GM19025 (cell line): ENCODE measurements at regions not wholly inside any gene's neighbourhood (a gene's known extent, or its start where the extent isn't known, plus 50 kb on each side); places are given as distances from the start of the nearest gene placed in this dataset.

Experiments
- ATAC-seq: cut with Tn5 transposase; IDR thresholded peaks from one replicate; pipeline ENCODE4 v1.9.1; 2021; ENCODE audit warnings: mild to moderate bottlenecking, low read depth, moderate library complexity; ENCODE audit not compliant: unreplicated experiment

GRCh38 chr2:65722028-65722778 lies 289.8 kb upstream of the SPRED2 start:
- ATAC-seq = no peak

- ATAC-seq = no peak
These were observed 284.3 kb upstream of the SPRED2 start for GRCh38 chr2:65716698-65717097.

DNA sequence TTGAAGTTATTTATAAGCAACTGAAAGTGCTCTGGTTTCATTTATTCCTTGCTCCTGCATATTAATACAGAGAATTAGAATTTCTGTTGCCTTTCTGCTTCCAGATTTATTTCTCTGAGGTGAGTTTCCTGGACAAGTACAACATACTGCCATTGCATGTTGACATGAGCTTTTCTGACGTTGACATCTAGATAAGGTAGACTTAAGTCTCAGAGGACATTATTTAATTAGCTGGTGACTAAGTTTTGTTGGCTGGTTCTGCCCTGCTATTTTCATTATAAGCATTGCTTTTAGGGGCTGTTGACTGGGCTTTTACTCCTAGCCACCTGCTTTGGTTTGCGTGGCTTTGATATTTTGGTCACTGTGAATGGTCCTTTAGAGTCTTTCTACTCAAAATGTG lies 282.9 kb upstream of the SPRED2 start:
- ATAC-seq = no peak

DNA sequence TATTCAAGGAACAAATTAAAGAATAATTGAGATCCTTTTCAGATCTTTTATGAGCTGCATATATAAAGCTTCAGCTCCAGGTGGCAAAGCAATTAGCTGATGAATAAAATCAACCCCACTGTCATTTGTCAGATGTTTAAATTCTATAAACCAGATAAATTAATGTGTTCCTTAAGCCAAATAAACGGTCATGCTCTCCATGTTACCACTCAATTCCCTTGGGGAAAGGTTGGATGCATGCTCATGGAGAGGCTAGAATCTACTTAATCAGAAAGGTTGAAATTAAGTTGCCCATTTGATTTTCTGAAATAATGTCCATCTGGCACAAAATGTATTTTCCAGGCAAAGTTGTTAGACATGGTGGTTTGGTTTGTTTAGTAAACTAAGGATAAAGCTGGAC lies 282.5 kb upstream of the SPRED2 start:
- no peak for ATAC-seq

DNA sequence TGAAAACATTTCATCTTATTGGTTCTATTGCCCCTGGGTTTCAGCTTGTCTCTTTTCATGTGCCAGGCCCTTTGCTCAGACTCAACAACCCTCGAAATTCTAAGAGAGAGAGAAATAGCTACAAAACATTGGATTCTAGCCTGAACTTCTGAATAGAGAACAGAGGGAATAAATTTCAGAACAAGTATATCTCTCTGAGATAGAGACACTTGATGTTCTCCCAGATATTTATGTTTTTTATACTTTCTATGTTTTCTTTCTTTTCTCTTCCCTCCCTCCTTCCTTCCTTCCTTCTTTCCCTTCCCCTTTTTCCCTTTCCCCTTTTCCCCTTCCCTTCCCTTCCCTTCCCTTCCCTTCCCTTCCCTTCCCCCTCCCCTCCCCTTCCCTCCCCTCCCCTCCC lies 279.5 kb upstream of the SPRED2 start:
- ATAC-seq = no peak

DNA sequence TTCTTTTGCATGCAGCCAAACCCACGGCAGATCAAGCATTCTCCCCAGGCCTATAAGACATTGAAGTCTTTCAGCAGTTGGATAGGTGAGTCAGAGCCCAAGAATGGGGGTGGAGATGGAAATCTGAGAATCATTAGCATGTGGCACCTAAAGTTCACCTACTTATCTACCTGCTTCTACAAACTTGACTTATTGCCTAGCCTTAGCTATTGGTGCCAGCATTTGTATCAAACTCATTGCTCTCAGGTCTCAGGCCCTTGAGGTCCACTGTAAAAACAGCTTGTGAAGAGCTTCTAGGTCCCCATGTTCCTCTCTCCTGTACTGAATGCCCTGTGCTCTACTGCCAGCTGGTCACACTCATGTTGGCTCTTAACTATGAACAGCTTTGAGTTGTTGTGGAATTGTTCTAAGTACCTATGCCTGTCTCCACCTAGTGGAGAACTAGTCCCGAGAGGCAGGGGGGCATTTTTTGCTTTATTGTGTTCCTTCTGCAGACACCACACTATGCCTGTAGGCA lies 278.4 kb upstream of the SPRED2 start:
- no peak for ATAC-seq

GRCh38 chr2:65710356-65710755 lies 278.0 kb upstream of the SPRED2 start:
- ATAC-seq = no peak

GRCh38 chr2:65708086-65708485 lies 275.7 kb upstream of the SPRED2 start:
- no peak for ATAC-seq

DNA sequence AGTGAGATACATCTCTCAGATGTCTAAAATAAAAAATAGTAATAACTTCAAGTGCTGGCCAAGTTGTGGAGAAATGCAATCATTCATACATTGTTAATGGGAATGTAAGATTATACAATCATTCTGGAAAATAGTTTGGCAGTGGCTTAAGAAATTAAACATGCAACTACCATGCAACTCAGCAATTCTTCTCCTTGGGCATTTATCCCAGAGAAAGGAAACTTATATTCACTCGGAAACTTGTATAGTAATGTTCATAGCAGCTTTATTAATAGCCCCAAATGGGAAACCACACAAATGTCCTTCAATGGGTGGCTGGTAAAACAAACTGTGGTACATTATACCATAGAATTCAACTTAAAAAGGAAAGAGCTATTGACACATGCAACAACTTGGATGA lies 274.0 kb upstream of the SPRED2 start:
- ATAC-seq = no peak

- no peak for ATAC-seq
These were observed 268.8 kb upstream of the SPRED2 start for GRCh38 chr2:65701191-65701590.

GRCh38 chr2:65700720-65701119 lies 268.3 kb upstream of the SPRED2 start:
- no peak for ATAC-seq

GRCh38 chr2:65700004-65700651 lies 267.7 kb upstream of the SPRED2 start:
- ATAC-seq = no peak

DNA sequence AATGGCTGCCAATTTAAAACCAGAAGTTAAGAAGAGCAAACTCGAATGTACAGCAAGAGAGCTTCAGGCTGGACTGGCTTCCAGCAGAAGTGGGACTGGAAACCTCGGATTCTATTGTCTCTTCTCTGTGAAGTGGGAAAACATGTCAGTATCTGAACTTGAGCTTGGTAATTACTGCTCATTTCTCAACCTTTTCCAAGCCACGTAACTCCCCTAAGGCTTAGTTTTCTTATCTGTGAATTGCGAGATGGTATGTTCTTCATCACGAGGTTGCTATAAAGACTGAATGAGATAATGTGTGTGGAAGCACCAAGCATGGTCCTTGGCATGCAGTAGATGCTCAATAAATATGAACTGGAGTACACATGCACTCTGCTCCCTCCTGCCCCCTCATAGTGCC lies 259.4 kb upstream of the SPRED2 start:
- ATAC-seq = no peak

DNA sequence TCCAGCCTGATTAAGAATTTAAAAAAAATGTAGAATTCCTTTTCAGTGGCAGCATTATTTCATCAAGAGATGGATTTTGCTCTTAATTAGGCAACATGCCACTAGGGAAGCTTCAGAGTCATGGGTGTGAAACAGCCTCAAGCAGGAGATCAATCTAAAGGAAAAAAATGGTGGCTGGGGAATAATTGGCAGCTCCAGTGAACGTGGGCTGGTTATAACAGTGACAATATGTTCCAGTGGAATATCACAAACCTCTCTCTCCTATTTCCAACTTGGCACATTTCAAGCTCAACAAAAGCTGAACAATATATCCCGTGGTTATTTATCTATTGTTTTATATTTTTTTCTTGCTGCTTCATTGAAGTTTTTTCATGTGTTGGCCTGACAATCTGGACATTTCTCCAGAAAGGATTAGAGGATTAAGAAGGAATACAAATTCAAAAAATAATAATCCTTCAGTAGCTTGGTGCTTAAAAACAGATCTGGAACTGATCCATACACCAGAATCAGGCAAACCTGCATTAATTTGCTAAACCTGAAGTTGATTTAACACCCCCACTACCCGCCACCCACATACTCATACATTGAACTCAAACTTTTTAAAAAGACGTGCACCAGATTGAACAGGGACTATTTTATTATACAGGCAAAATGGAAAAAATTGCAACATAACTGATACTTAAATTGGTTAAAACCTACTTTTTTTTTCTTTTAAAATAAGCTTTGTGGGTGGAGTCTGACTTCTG lies 255.9 kb upstream of the SPRED2 start:
- ATAC-seq = no peak

DNA sequence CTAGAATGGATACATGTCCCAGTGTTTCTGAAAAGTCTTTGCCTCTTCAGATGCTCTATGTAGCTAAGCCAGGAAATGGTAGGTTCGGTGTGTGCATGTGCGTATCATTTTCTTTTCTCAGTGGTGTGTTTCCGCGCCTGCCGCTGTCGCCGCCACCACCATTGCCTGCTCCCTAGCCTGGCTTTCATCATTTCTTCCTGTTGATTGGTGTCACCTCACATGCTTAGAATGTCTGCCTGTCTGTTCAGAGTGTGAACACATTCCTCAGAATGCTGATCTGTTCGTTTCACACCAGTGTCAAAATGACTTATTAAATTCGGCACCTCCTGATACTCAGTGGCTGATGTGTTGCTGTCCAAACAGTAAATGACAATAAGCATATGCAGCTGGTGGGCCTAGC lies 255.2 kb upstream of the SPRED2 start:
- ATAC-seq = no peak

- ATAC-seq = no peak
These were observed 254.6 kb upstream of the SPRED2 start for GRCh38 chr2:65686928-65687521.

- ATAC-seq = no peak
These were observed 249.1 kb upstream of the SPRED2 start for GRCh38 chr2:65681503-65681902.

GRCh38 chr2:65678779-65679391 lies 246.5 kb upstream of the SPRED2 start:
- ATAC-seq = no peak

GRCh38 chr2:65675350-65675749 lies 243.0 kb upstream of the SPRED2 start:
- ATAC-seq = no peak

- ATAC-seq = no peak
These were observed 239.4 kb upstream of the SPRED2 start for GRCh38 chr2:65671670-65672242.
